ENCODE measurements at regions not wholly inside any gene's neighbourhood (a gene's known extent, or its start where the extent isn't known, plus 50 kb on each side); places are given as distances from the start of the nearest gene placed in this dataset.

DNA sequence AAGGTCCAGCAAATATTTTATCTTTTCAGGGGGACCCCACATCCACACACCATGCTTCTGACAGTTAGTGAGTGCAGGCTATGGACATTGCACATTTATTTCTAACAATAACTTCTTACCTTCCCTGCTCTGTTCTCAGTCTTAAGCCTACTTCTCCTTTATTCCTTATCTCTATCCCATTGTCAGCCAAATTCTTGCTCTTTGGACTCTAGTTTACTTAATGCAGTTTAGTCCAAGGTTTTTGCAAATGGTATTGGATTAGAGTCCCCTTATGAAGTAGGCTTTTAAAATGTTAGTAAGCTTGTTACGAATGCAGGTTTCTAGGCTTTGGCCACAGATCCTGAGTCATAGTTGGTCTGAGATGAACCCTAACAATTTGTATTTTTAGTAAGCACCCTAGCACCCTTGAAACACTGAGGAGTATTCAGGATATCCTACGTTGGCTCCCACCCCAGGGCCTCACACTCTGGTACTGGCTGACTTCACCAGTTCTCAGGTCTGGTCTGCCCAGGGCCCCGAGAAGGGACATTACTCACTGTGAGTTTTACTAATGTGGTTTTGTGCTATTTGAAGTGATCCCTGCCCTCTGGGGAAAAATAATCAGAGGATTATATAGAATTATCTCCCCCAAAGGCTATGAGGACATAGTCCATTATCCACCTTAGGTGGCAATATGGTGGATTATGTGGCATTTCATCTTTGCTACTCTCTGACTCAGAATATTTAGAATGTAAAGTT is 239.5 kb downstream of the TGFB2 start:
- Histone ChIP-seq H3K9ac (ENCODE audit: low read length) (no peak overlapping the region), H2BK12ac (ENCODE audit: low read length in 2 of 2) (no peak overlapping the region), H3K4ac (ENCODE audit: low read depth in 1 of 2, low read length in 2 of 2) (peak overlapping the region in 1 of 2 experiments; percentile 56), H3K4me1 (ENCODE audit: control insufficient read depth, insufficient read depth, low read depth, low read length) (peaks cover 4% of the 10 kb centered on the region), H3K36me3 (ENCODE audit: control insufficient read depth in 1 of 2, insufficient read depth in 2 of 2, low read depth in 1 of 2, low read length in 2 of 2) (no peaks in the 10 kb centered on the region), H3K9me3 (ENCODE audit: control insufficient read depth, low read length) (peaks cover 27% of the 10 kb centered on the region), H3K4me3 (ENCODE audit: insufficient read depth in 1 of 2, low read depth in 1 of 2, low read length in 2 of 2) (no peak overlapping the region), H3K27ac (ENCODE audit: low read length, poor library complexity, severe bottlenecking) (peak overlapping the region; percentile 94), H2BK15ac (ENCODE audit: low read depth, poor library complexity, severe bottlenecking) (no peak overlapping the region), H2BK5ac (ENCODE audit: low read depth, low read length, poor library complexity, severe bottlenecking) (no peak overlapping the region), H3K18ac (ENCODE audit: low read depth in 1 of 2, low read length in 2 of 2) (no peak overlapping the region), H2BK120ac (ENCODE audit: low read depth, low read length) (no peak overlapping the region), H3K4me2 (ENCODE audit: low read length, poor library complexity, severe bottlenecking) (no peak overlapping the region), H3K27me3 (ENCODE audit: control insufficient read depth in 1 of 2, insufficient read depth in 1 of 2, low read length in 2 of 2) (no peaks in the 10 kb centered on the region), H3K14ac (ENCODE audit: low read length in 2 of 2) (no peak overlapping the region), H3K23ac (ENCODE audit: low read length in 2 of 2) (no peak overlapping the region), H2AK5ac (ENCODE audit: low read length, severe bottlenecking) (peak overlapping the region; percentile 49), H4K91ac (ENCODE audit: low read length) (no peak overlapping the region), H2AFZ (ENCODE audit: low read depth, low read length) (no peak overlapping the region), H3K79me1 (replicated peaks; ENCODE audit: low read length, poor library complexity, severe bottlenecking) (no peaks in the 10 kb centered on the region), H4K8ac (ENCODE audit: low read length) (no peak overlapping the region)
- 56% methylated on average over 2 of the region's 3 CpGs for WGBS
- peak; percentile 45 for DNase-seq

DNA sequence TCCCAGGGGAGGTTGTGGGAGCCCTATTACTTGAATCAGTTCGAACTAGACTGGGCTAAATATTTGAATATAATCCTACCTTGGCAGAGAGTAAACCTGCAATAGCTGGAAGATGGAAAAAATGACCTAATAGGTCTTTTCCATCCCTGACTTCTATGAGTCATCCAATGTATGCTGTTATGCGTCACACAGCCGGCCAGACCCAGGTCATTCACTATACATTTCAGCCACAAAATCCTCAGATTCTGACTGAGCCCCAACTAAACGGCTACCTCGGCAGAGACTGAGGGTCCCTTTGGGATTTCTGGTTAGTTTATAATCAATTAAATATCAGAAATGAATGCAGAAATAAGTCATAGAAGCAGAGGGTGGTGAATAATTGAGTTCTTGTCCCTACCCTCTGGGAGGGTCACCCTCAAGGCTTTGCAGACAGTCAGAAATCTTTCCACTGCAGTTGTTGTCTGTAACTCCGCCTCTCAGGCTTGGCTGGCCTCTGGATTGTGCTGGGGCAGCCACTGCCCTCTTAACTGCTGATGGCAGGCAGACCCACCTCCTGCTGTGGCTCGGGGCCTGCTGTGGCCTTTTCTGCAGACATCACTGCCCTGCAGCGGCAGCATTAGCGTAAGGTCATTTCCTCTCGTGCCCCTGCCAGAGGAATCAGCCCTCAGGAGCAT is 240.5 kb downstream of the TGFB2 start:
- 1% methylated on average over 7 of the region's 10 CpGs for WGBS
- no peak overlapping the region for H3K14ac ChIP-seq (ENCODE audit: low read length in 2 of 2)
- no peak overlapping the region for H2BK15ac ChIP-seq (ENCODE audit: low read depth, poor library complexity, severe bottlenecking)
- no peak overlapping the region for H2AK5ac ChIP-seq (ENCODE audit: low read length, severe bottlenecking)
- peaks cover 4% of the 10 kb centered on the region for H3K4me1 ChIP-seq (ENCODE audit: control insufficient read depth, insufficient read depth, low read depth, low read length)
- no peak overlapping the region for H2AFZ ChIP-seq (ENCODE audit: low read depth, low read length)
- no peak overlapping the region for H3K23ac ChIP-seq (ENCODE audit: low read length in 2 of 2)
- H2BK120ac ChIP-seq (ENCODE audit: low read depth, low read length): no peak overlapping the region
- peak; percentile 90 for DNase-seq
- H3K36me3 ChIP-seq (ENCODE audit: control insufficient read depth in 1 of 2, insufficient read depth in 2 of 2, low read depth in 1 of 2, low read length in 2 of 2): no peaks in the 10 kb centered on the region
- H2BK12ac ChIP-seq (ENCODE audit: low read length in 2 of 2): peak overlapping the region in 1 of 2 experiments; percentile 94
- H3K9me3 ChIP-seq (ENCODE audit: control insufficient read depth, low read length): peaks cover 27% of the 10 kb centered on the region
- H3K4ac ChIP-seq (ENCODE audit: low read depth in 1 of 2, low read length in 2 of 2): peak overlapping the region in 1 of 2 experiments; percentile 78
- H2BK5ac ChIP-seq (ENCODE audit: low read depth, low read length, poor library complexity, severe bottlenecking): peak overlapping the region; percentile 10
- H4K8ac ChIP-seq (ENCODE audit: low read length): peak overlapping the region; percentile 83
- peak overlapping the region; percentile 94 for H3K27ac ChIP-seq (ENCODE audit: low read length, poor library complexity, severe bottlenecking)
- no peaks in the 10 kb centered on the region for H3K27me3 ChIP-seq (ENCODE audit: control insufficient read depth in 1 of 2, insufficient read depth in 1 of 2, low read length in 2 of 2)
- peak overlapping the region; percentile 43 for H4K91ac ChIP-seq (ENCODE audit: low read length)
- no peak overlapping the region for H3K4me3 ChIP-seq (ENCODE audit: insufficient read depth in 1 of 2, low read depth in 1 of 2, low read length in 2 of 2)
- no peak overlapping the region for H3K4me2 ChIP-seq (ENCODE audit: low read length, poor library complexity, severe bottlenecking)
- H3K79me1 ChIP-seq (replicated peaks; ENCODE audit: low read length, poor library complexity, severe bottlenecking): no peaks in the 10 kb centered on the region
- peak overlapping the region; percentile 65 to 81 for H3K18ac ChIP-seq (ENCODE audit: low read depth in 1 of 2, low read length in 2 of 2)
- no peak overlapping the region for H3K9ac ChIP-seq (ENCODE audit: low read length)

DNA sequence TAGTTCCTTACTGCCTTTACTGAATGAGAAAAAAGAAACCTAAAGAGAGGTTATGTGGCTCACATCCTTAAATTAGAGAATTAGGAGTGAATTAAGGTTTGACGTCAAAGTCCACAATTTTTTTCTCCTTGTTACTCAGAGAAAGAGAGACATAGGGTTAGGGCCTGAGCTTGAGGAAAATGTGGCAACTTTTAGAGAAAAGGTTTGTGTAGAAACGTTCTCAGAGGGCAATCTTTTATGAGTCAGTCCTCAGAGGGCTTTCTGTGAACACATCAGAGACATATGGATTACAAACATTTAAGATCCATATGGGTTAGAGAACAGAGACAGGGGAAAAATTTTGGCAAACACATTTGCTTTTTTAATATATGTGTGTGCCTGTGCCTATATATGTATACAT is 242.8 kb downstream of the TGFB2 start:
- no peak overlapping the region for H3K4me3 ChIP-seq (ENCODE audit: insufficient read depth in 1 of 2, low read depth in 1 of 2, low read length in 2 of 2)
- H3K4ac ChIP-seq (ENCODE audit: low read depth in 1 of 2, low read length in 2 of 2): no peak overlapping the region
- no peak overlapping the region for H3K18ac ChIP-seq (ENCODE audit: low read depth in 1 of 2, low read length in 2 of 2)
- H2AK5ac ChIP-seq (ENCODE audit: low read length, severe bottlenecking): no peak overlapping the region
- 56% methylated on average over 2 of the region's 2 CpGs for WGBS
- DNase-seq: peak; percentile 21
- no peak overlapping the region for H2BK120ac ChIP-seq (ENCODE audit: low read depth, low read length)
- no peak overlapping the region for H2AFZ ChIP-seq (ENCODE audit: low read depth, low read length)
- H3K36me3 ChIP-seq (ENCODE audit: control insufficient read depth in 1 of 2, insufficient read depth in 2 of 2, low read depth in 1 of 2, low read length in 2 of 2): no peaks in the 10 kb centered on the region
- H3K9me3 ChIP-seq (ENCODE audit: control insufficient read depth, low read length): peaks cover 15% of the 10 kb centered on the region
- no peak overlapping the region for H3K23ac ChIP-seq (ENCODE audit: low read length in 2 of 2)
- H3K4me1 ChIP-seq (ENCODE audit: control insufficient read depth, insufficient read depth, low read depth, low read length): peaks cover 4% of the 10 kb centered on the region
- H4K8ac ChIP-seq (ENCODE audit: low read length): no peak overlapping the region
- no peak overlapping the region for H3K27ac ChIP-seq (ENCODE audit: low read length, poor library complexity, severe bottlenecking)
- no peak overlapping the region for H3K4me2 ChIP-seq (ENCODE audit: low read length, poor library complexity, severe bottlenecking)
- no peak overlapping the region for H4K91ac ChIP-seq (ENCODE audit: low read length)
- no peak overlapping the region for H2BK5ac ChIP-seq (ENCODE audit: low read depth, low read length, poor library complexity, severe bottlenecking)
- H2BK15ac ChIP-seq (ENCODE audit: low read depth, poor library complexity, severe bottlenecking): no peak overlapping the region
- H2BK12ac ChIP-seq (ENCODE audit: low read length in 2 of 2): no peak overlapping the region
- H3K27me3 ChIP-seq (ENCODE audit: control insufficient read depth in 1 of 2, insufficient read depth in 1 of 2, low read length in 2 of 2): no peaks in the 10 kb centered on the region
- H3K9ac ChIP-seq (ENCODE audit: low read length): no peak overlapping the region
- no peaks in the 10 kb centered on the region for H3K79me1 ChIP-seq (replicated peaks; ENCODE audit: low read length, poor library complexity, severe bottlenecking)
- H3K14ac ChIP-seq (ENCODE audit: low read length in 2 of 2): no peak overlapping the region

- Histone ChIP-seq H4K91ac (ENCODE audit: low read length) (no peak overlapping the region), H3K36me3 (ENCODE audit: control insufficient read depth in 1 of 2, insufficient read depth in 2 of 2, low read depth in 1 of 2, low read length in 2 of 2) (no peaks in the 10 kb centered on the region), H4K8ac (ENCODE audit: low read length) (no peak overlapping the region), H2AK5ac (ENCODE audit: low read length, severe bottlenecking) (no peak overlapping the region), H3K14ac (ENCODE audit: low read length in 2 of 2) (no peak overlapping the region), H2BK12ac (ENCODE audit: low read length in 2 of 2) (no peak overlapping the region), H2BK15ac (ENCODE audit: low read depth, poor library complexity, severe bottlenecking) (no peak overlapping the region), H3K9ac (ENCODE audit: low read length) (no peak overlapping the region), H3K9me3 (ENCODE audit: control insufficient read depth, low read length) (peaks cover 7% of the 10 kb centered on the region), H3K4me2 (ENCODE audit: low read length, poor library complexity, severe bottlenecking) (no peak overlapping the region), H2BK120ac (ENCODE audit: low read depth, low read length) (no peak overlapping the region), H3K4me3 (ENCODE audit: insufficient read depth in 1 of 2, low read depth in 1 of 2, low read length in 2 of 2) (no peak overlapping the region), H2AFZ (ENCODE audit: low read depth, low read length) (no peak overlapping the region), H3K4ac (ENCODE audit: low read depth in 1 of 2, low read length in 2 of 2) (no peak overlapping the region), H3K23ac (ENCODE audit: low read length in 2 of 2) (no peak overlapping the region), H3K18ac (ENCODE audit: low read depth in 1 of 2, low read length in 2 of 2) (no peak overlapping the region), H3K27me3 (ENCODE audit: control insufficient read depth in 1 of 2, insufficient read depth in 1 of 2, low read length in 2 of 2) (no peaks in the 10 kb centered on the region), H2BK5ac (ENCODE audit: low read depth, low read length, poor library complexity, severe bottlenecking) (no peak overlapping the region), H3K79me1 (replicated peaks; ENCODE audit: low read length, poor library complexity, severe bottlenecking) (no peaks in the 10 kb centered on the region), H3K4me1 (ENCODE audit: control insufficient read depth, insufficient read depth, low read depth, low read length) (peaks cover 4% of the 10 kb centered on the region), H3K27ac (ENCODE audit: low read length, poor library complexity, severe bottlenecking) (no peak overlapping the region)
- no peak for DNase-seq
- WGBS: 95% methylated on average over 13 of the region's 13 CpGs
These were observed 243.5 kb downstream of the TGFB2 start for GRCh38 chr1:218588540-218589172.

Data from mesenchymal stem cell (in vitro differentiated cells and primary cell).